Testis (tissue), 2 donors: ENCODE measurements at regions not wholly inside any gene's neighbourhood (a gene's known extent, or its start where the extent isn't known, plus 50 kb on each side); places are given as distances from the start of the nearest gene placed in this dataset.

Experiments used
- DNase-seq: peaks from one replicate; pipeline ENCODE4 v3.0.0-alpha.2; 2019
- H3K27ac ChIP-seq, 2 donors: fragments of 200-600 bp; sonication (generic); one replicate each; pipeline ENCODE4 v1.5.1; 2019
- H3K27me3 ChIP-seq: fragments of 200-600 bp; sonication (generic); one replicate; pipeline ENCODE4 v1.5.1; 2019
- H3K36me3 ChIP-seq: fragments of 200-600 bp; sonication (generic); one replicate; pipeline ENCODE4 v1.5.1; 2017; ENCODE audit warnings: low read depth; ENCODE audit errors: missing control alignments
- H3K4me1 ChIP-seq: fragments of 200-600 bp; sonication (generic); one replicate; pipeline ENCODE4 v1.5.1; 2019
- H3K4me3 ChIP-seq, 2 donors: fragments of 200-600 bp; sonication (generic); one replicate each; pipeline ENCODE4 v1.5.1; 2017 to 2019
- H3K9me3 ChIP-seq: fragments of 200-600 bp; sonication (generic); one replicate; pipeline ENCODE4 v1.5.1; 2017
- CTCF ChIP-seq, 3 experiments: fragments of 450-650 bp in 2 of 3; fragments of 200-600 bp in 1 of 3; sonication (generic) in 1 of 3; IDR thresholded peaks; one replicate each; pipeline ENCODE4 v1.5.1; 2016 to 2019; ENCODE audit warnings: antibody characterized with exemption in 3 of 3, mild to moderate bottlenecking in 2 of 3, moderate library complexity in 1 of 3
- POLR2A ChIP-seq: fragments of 450-650 bp; IDR thresholded peaks from one replicate; pipeline ENCODE4 v1.6.1; 2017; ENCODE audit warnings: antibody characterized with exemption, mild to moderate bottlenecking, moderate library complexity
- WGBS, 2 donors: methylation state at CpG; one replicate each; pipeline ENCODE4 v1.1.5; 2018; 5-methylcytosine and 5-hydroxymethylcytosine counted together
- intact Hi-C: fragments of 100-400 bp; cut with DNase I; formaldehyde crosslinking; loops from one replicate; pipeline ENCODE4 v1.15.1; 2023; ENCODE audit warnings: low total_unique reads

- DNase-seq = no peak
- no peaks in the 10 kb centered on the region for H3K9me3 ChIP-seq
- H3K36me3 ChIP-seq = no peaks in the 10 kb centered on the region
- WGBS, 2 donors = 76 to 84% methylated on average over 3 of the region's 3 CpGs
- intact Hi-C loops = no loop called here
- no peak overlapping the region for H3K27ac ChIP-seq
- H3K27me3 ChIP-seq = no peaks in the 10 kb centered on the region
- TF ChIP-seq CTCF (IDR thresholded peaks at IDR 0.05) = no peak
- no peak for TF ChIP-seq POLR2A
- no peaks in the 10 kb centered on the region for H3K4me1 ChIP-seq
- no peak overlapping the region for H3K4me3 ChIP-seq
Measured at GRCh38 chr4:110962616-110963015, 339.7 kb upstream of the PITX2 start.

GRCh38 chr4:110963662-110964280 lies 340.9 kb upstream of the PITX2 start:
- Histone ChIP-seq H3K4me1 (no peaks in the 10 kb centered on the region), H3K4me3 (no peak overlapping the region), H3K9me3 (no peaks in the 10 kb centered on the region), H3K36me3 (no peaks in the 10 kb centered on the region), H3K27me3 (no peaks in the 10 kb centered on the region), H3K27ac (no peak overlapping the region)
- intact Hi-C loops = no loop called here
- TF ChIP-seq CTCF (IDR thresholded peaks at IDR 0.05) (no peak), POLR2A (no peak)
- DNase-seq = no peak
- 44 to 51% methylated on average over 11 of the region's 11 CpGs for WGBS, 2 donors

- 95 to 96% methylated on average over 1 of the region's 1 CpG for WGBS, 2 donors
- no peak for TF ChIP-seq POLR2A
- no peak for TF ChIP-seq CTCF (IDR thresholded peaks at IDR 0.05)
Measured at GRCh38 chr4:110967936-110968335, 345.1 kb upstream of the PITX2 start.

GRCh38 chr4:110970642-110971041 lies 347.8 kb upstream of the PITX2 start:
- intact Hi-C loops = no loop called here
- WGBS, 2 donors = 24 to 25% methylated on average over 3 of the region's 3 CpGs
- no peak overlapping the region for H3K4me3 ChIP-seq
- no peaks in the 10 kb centered on the region for H3K27me3 ChIP-seq
- no peaks in the 10 kb centered on the region for H3K36me3 ChIP-seq
- no peak overlapping the region for H3K27ac ChIP-seq
- DNase-seq = no peak
- no peaks in the 10 kb centered on the region for H3K4me1 ChIP-seq
- H3K9me3 ChIP-seq = no peaks in the 10 kb centered on the region
- TF ChIP-seq CTCF (IDR thresholded peaks at IDR 0.05) (no peak), POLR2A (no peak)

More at GRCh38 chr4:110967936-110968335, 345.1 kb upstream of the PITX2 start:
- intact Hi-C loops = no loop called here
- Histone ChIP-seq H3K4me3 (no peak overlapping the region), H3K36me3 (no peaks in the 10 kb centered on the region), H3K27ac (no peak overlapping the region), H3K9me3 (no peaks in the 10 kb centered on the region), H3K4me1 (no peaks in the 10 kb centered on the region), H3K27me3 (no peaks in the 10 kb centered on the region)
- no peak for DNase-seq

- no peak for DNase-seq
- H3K27ac ChIP-seq = no peak overlapping the region
- H3K4me1 ChIP-seq = no peaks in the 10 kb centered on the region
- no peaks in the 10 kb centered on the region for H3K27me3 ChIP-seq
- no peaks in the 10 kb centered on the region for H3K9me3 ChIP-seq
- no peaks in the 10 kb centered on the region for H3K36me3 ChIP-seq
- TF ChIP-seq POLR2A (no peak), CTCF (IDR thresholded peaks at IDR 0.05) (no peak)
- 78 to 89% methylated on average over 6 of the region's 6 CpGs for WGBS, 2 donors
- intact Hi-C loops = no loop called here
- no peak overlapping the region for H3K4me3 ChIP-seq
Measured at GRCh38 chr4:110975338-110975737, 352.5 kb upstream of the PITX2 start.
